Stimulated activated CD4-positive, alpha-beta T cell treated with anti-CD3 and anti-CD28 coated beads, Interleukin-2, amount 100 ng/mL, for 24 hours (primary cell): ENCODE measurements at regions not wholly inside any gene's neighbourhood (a gene's known extent, or its start where the extent isn't known, plus 50 kb on each side); places are given as distances from the start of the nearest gene placed in this dataset.

Experiments
- DNase-seq, 2 donors: peaks; one replicate each; pipeline ENCODE4 v3.0.0-alpha.2; 2020

GRCh38 chr3:59698091-59698490 lies 648.3 kb upstream of the CFAP20DC start:
- no peak for DNase-seq

- DNase-seq: no peak
These were observed 647.0 kb upstream of the CFAP20DC start for GRCh38 chr3:59696783-59697182.

GRCh38 chr3:59695860-59696259 lies 646.0 kb upstream of the CFAP20DC start:
- no peak for DNase-seq

DNA sequence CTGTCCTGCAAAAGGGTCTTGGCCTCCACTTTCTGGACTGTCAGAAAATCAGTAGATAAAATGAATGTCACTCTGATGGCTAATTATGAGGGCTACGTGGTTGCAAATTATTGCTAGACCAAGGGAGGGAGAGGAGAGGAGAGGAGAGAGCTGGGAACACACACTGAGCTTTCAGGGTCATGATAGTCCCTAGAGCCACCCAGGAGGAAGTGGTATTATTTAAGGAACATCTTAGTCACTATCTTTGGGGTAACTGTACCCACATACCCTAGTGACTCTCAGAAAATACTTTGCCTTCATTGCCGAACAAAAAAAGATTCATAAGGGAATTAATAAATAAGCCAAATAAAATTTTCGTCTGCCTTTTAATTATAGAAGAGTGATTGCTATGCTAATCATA lies 642.3 kb upstream of the CFAP20DC start:
- no peak for DNase-seq

DNA sequence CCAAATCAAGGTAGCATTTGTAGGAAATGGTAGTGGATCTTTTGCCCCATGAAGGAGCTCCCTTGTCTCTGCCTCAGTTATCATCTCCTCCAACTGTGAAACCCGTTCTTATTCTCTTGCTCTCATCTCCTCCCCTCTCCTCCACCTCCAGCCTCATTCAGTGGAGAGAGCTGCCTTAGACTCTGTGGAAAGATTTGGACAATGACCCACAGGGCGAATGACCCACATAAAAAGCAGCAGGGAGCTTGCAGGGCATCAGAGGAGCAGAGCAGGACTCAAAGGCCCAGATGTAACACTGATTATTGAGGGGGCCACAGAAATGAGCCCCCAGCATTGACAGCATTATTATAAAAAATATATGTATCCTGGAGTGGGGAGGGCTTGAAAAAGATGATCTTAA lies 641.1 kb upstream of the CFAP20DC start:
- DNase-seq: no peak

DNA sequence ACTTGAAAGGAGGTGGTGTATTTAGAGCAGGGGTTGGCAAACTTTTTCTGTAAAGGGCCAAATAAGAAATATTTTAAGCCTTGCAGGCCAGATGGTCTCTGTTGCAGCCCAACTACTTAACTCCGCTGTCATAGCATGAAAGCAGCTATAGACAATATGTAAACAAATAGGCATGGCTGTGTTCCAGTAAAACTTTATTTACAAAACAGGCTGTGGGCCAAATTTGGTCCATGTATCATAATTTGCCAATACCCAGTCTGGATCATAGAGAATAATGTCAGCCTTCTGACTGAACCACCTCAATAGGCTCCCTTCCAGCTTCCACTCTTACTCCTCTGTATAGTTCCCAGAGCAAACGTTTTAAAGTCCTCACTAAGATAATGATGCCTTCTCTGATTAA lies 638.8 kb upstream of the CFAP20DC start:
- no peak for DNase-seq

DNA sequence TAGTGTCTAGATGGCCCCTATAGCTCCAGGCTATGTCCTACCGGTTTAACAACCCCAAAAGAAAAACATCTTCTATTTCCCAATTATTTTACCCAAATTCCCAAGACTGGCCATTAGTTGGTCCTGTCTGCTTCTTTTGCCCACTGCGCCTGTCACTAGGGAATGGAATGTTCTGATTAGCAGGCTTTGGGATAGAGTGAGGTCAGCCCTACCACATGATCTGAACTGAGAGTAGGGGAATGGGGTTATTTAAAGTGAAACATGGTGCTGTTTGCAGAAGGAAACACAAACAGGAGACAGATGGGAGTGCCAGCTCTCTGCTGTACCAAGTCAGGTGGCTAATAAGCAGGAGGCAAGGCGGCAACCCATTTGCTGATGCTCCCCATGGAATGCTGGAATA lies 635.6 kb upstream of the CFAP20DC start:
- DNase-seq: no peak

GRCh38 chr3:59684766-59685165 lies 634.9 kb upstream of the CFAP20DC start:
- DNase-seq: no peak

GRCh38 chr3:59680919-59681318 lies 631.1 kb upstream of the CFAP20DC start:
- DNase-seq: no peak

DNA sequence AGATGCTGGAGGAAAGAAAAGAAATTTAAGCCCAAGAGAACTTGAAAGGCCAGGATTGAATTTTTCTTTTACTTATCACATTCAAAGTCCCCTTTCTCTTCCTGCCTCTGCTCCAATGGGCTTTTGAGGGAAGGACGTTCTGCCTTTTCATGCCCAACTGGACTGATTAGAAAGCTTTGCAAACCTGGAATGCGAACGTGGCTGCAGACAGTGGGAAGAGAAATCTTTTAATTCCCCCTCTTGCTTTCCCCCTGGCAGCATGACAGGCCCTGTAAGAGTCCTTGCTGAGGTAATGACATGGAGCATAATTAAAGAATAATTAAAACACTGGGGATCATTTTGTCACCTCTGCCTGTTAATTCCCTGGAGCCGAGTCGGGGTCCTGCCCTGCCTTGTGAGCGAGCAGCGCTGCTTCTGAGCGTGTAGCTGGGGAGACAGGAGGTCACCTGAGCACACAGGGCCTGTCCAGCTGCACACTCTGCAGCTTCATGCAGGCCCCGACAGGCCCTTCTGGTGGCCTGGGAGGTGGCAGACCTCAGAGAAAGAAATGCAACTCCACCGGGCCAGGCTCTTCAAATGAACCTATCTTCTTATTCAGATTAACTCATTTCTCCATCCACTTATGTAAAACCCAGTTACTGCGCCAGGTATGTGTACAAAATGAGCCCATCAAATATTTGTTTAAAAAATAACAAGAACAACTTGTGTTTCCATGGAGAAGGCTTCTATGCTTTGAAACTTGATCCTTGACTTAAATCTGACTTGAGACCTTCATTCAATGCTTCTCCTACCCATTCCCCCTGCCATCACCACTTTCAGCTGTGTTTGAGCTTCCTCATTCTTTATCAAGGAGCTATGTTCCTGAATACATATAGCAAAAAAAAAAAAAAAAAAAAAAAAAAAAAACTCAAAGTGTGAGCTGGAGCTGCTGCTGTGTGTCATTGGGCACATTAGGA lies 628.2 kb upstream of the CFAP20DC start:
- no peak for DNase-seq

DNA sequence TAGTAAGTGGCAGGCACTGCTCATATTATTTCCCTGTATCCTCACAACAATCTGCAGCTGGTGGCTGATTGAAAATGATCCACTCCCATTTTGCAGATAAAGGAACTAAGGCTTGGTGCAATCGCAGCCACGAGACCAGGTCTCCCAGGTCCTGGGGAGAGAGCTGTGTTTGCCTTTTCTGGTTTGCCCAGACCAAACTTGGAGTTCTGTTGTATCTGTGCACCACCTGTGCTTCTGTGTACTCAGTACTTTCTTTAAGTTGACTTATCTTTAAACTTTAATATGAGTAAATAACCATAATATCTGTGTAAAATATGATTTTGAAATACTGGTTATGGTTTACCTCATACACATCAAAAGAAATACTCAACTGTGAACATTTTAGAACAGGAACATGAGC lies 625.7 kb upstream of the CFAP20DC start:
- DNase-seq: no peak

- DNase-seq: no peak
These were observed 613.4 kb upstream of the CFAP20DC start for GRCh38 chr3:59663076-59663850.

DNA sequence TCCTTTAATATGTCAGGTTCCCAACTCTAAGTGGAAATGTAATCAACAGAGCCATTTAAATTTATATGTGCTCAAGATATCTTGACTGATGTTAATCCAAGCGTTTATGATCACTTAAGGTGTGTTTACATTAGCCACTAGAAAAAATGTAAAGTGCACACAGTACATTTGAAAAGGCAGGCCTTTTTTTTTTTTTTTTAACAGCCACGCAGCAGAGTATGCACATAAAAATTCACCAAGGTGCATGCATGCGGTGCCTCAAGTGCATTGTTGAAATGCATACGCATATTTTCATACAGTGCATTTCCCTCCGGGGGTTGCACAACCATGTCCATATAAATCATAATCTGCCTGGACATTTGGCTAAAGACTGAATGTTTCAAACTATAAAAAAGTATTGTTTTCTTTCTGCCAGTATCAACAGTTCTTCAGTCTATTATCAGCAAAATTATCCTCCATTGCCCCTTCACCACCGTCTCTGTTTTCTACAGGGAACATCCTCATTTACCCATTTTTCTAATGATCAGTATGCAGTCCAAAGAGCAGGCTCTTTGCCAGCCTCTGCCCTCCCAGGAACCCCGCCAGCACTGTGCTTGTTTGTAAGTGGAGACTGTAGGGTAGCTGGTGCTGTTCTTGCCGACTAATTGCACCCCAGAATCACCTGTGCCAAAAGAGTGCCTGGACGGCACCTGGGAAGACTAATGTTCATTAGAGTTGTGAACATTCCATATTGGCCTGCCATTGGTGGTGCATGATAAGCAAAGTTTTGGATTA lies 611.2 kb upstream of the CFAP20DC start:
- no peak for DNase-seq

DNA sequence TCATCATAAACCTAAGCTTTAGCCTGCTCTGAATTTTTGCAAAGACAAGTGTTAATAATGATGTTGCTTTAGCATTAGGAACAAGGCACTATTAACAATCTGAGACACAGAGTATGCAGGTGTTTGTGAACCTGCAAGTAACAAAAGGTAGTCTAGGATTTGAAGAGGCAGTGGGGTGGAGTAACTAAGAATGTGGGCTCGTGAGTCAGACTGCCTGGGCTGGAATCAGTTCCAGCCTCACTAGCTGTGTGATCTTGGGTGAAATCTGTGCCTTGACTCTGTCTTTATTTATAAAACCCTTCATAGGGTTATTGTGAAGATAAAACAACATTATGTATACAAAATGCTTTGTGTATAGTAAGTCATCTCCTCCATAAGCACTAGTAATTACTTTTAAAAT lies 610.6 kb upstream of the CFAP20DC start:
- DNase-seq: no peak

GRCh38 chr3:59659755-59660154 lies 609.9 kb upstream of the CFAP20DC start:
- DNase-seq: no peak

DNA sequence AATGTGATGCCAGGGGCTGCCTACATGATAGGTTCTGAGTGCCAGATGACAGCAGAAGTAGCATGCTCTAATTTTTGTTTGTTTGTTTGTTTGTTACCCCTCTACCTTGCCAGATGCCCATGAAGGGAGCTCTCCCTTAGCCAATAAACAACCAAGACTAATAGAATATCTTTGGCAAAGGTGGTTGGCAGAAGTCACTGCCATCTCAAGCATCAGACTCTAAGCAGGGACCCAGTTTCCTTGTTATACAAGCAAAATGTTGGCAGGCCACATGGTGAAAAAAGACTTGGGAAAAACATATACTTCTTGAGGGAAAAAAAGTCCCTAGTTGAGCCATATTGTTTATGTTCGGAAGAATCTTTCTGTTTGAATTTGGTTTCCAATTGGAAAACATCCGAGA lies 609.0 kb upstream of the CFAP20DC start:
- no peak for DNase-seq

GRCh38 chr3:59658274-59658673 lies 608.4 kb upstream of the CFAP20DC start:
- no peak for DNase-seq

DNA sequence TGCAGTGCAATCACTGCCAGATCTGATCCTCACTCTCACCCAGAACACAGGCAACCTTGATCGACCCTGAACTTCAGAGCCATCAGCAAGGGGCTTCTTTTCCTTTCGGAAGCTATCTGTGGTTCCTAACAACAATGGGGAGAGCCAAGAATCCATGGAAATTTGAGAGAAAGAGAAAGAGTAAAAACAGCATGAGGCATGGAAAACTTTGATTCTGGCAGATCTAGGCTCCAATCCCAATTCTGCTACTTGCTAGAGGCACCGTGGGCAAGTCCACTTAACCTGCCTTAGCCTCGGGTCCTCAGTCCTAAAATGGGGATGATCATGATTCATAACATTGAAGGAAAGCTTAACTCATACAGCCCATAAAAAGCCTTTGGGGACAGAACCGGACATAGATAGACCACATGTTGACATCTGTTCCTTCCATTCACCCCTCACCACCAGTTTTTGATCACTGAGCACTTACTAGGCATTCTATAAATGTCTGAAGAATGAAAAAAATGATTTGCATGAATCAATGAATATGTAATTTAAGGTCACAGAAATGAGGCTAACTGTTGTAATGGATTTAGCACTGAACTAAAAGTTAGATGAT lies 605.7 kb upstream of the CFAP20DC start:
- no peak for DNase-seq

GRCh38 chr3:59654480-59655417 lies 604.9 kb upstream of the CFAP20DC start:
- DNase-seq: no peak

DNA sequence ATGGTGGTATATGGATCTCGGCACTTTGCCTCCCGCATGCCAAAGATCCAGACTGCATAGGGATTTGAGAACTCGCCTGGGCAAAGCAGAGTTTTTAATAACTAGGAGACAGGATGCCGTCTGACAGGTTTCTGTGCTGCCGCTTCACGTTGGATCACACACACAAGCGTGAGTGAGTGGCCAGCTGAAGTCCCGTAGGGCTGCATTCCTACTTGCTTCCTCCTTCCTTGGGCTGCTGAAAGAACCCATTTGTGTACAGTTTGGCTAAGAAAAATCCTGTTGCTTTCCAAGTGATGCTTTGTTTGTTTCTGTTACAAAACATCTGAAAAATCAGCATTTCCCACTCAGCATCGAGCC lies 604.3 kb upstream of the CFAP20DC start:
- DNase-seq: no peak

DNA sequence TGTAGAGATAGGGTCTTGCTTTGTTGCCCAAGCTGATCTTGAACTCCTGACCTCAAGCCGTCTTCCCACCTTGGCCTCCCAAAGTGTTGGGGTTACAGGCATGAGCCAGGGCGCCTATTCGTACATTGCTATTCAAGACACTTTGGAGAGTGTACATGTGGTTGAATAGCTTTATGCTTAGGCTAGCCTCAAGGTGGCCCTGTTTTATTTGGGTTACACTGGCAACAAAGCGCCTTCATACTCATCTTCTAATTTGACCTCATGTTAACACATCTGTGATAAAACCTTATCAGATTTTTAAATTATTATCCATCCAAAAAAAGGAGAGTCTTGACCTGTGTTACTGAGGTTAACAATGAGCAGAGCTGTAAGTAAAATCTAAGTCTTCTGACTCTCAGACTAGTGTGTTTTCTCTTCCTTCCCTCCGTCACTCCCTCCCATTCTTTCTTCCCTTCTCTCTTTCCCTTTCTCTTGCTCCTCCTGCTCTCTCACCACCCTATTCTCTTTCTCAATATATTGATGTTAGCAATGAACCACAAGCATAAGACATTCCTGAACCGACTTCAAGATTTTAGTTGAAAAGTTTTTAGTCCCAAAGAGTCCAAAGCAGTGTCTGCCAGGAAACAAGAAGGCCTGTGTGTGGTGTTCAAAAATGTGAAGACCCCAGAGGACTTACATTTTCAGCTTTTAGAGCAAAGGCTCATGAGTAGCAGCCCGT lies 603.7 kb upstream of the CFAP20DC start:
- DNase-seq: no peak
